IMR-90 (cell line): ENCODE measurements at regions not wholly inside any gene's neighbourhood (a gene's known extent, or its start where the extent isn't known, plus 50 kb on each side); places are given as distances from the start of the nearest gene placed in this dataset.

Experiments
- BHLHE40 ChIP-seq: fragments of 150-350 bp; IDR thresholded peaks from 2 replicates; pipeline ENCODE4 v1.6.1; 2016; ENCODE audit warnings: mild to moderate bottlenecking, low read depth, low read length
- CEBPB ChIP-seq: IDR thresholded peaks from 2 replicates; pipeline ENCODE4 v1.6.1; 2012; ENCODE audit warnings: low read depth, low read length, improper control_type of control experiment
- CHD1 ChIP-seq: IDR thresholded peaks from 2 replicates; pipeline ENCODE4 v1.6.1; 2012; ENCODE audit warnings: low read depth, low read length, improper control_type of control experiment
- CTCF ChIP-seq: conservative IDR thresholded peaks from 2 replicates; pipeline ENCODE4 v1.5.1; 2012; ENCODE audit warnings: mild to moderate bottlenecking, low read depth, low read length, improper control_type of control experiment
- FOS ChIP-seq: fragments of 150-350 bp; IDR thresholded peaks from 2 replicates; pipeline ENCODE4 v1.6.1; 2016; ENCODE audit warnings: low read depth, low read length
- MAZ ChIP-seq: IDR thresholded peaks from 2 replicates; pipeline ENCODE4 v1.6.1; 2012; ENCODE audit warnings: low read depth, mild to moderate bottlenecking, low read length, improper control_type of control experiment, moderate library complexity, borderline replicate concordance
- MXI1 ChIP-seq: IDR thresholded peaks from 2 replicates; pipeline ENCODE4 v1.6.1; 2012; ENCODE audit warnings: low read depth, mild to moderate bottlenecking, low read length, moderate library complexity, borderline replicate concordance
- NFE2L2 ChIP-seq: fragments of 150-350 bp; IDR thresholded peaks from 2 replicates; pipeline ENCODE4 v1.6.1; 2016; ENCODE audit warnings: low read depth, mild to moderate bottlenecking, low read length
- POLR2A ChIP-seq: IDR thresholded peaks from 2 replicates; pipeline ENCODE4 v1.6.1; 2012; ENCODE audit warnings: mild to moderate bottlenecking, low read depth, low read length
- RAD21 ChIP-seq: IDR thresholded peaks from 2 replicates; pipeline ENCODE4 v1.6.1; 2012; ENCODE audit warnings: low read length, improper control_type of control experiment
- RCOR1 ChIP-seq: IDR thresholded peaks from 2 replicates; pipeline ENCODE4 v1.6.1; 2012; ENCODE audit warnings: mild to moderate bottlenecking, low read length, improper control_type of control experiment; ENCODE audit not compliant: insufficient replicate concordance
- RFX5 ChIP-seq: IDR thresholded peaks from 2 replicates; pipeline ENCODE4 v1.8.0; 2012; ENCODE audit warnings: low read depth, mild to moderate bottlenecking, low read length, moderate library complexity
- SMC3 ChIP-seq: fragments of 150-350 bp; IDR thresholded peaks from 2 replicates; pipeline ENCODE4 v1.6.1; 2016; ENCODE audit warnings: low read depth, mild to moderate bottlenecking, antibody characterized with exemption, low read length, moderate library complexity
- USF2 ChIP-seq: fragments of 150-350 bp; IDR thresholded peaks from 2 replicates; pipeline ENCODE4 v1.6.1; 2017; ENCODE audit warnings: mild to moderate bottlenecking, antibody characterized with exemption, low read length, low read depth

GRCh38 chrX:96386981-96387380 is 297.7 kb upstream of the DIAPH2 start:
- TF ChIP-seq POLR2A = no peak
- no peak for TF ChIP-seq CTCF
- no peak for TF ChIP-seq MXI1
- no peak for TF ChIP-seq RAD21
- TF ChIP-seq RCOR1 = no peak
- TF ChIP-seq FOS = no peak
- TF ChIP-seq NFE2L2 = no peak
- no peak for TF ChIP-seq USF2
- no peak for TF ChIP-seq MAZ
- no peak for TF ChIP-seq RFX5
- no peak for TF ChIP-seq CEBPB
- TF ChIP-seq BHLHE40 = no peak
- TF ChIP-seq SMC3 = no peak
- no peak for TF ChIP-seq CHD1
